K562 (cell line): ENCODE measurements at regions not wholly inside any gene's neighbourhood (a gene's known extent, or its start where the extent isn't known, plus 50 kb on each side); places are given as distances from the start of the nearest gene placed in this dataset.

Experiments
- GABPA ChIP-seq: fragments of 200-800 bp; sonication (Bioruptor generic); conservative IDR thresholded peaks from 2 replicates; pipeline ENCODE4 v1.6.1; 2016; ENCODE audit warnings: low read depth, missing genetic modification characterization, missing compliant biosample characterization
- RBM25 ChIP-seq: fragments of 200-400 bp; formaldehyde crosslinking; IDR thresholded peaks from 2 replicates; pipeline ENCODE4 v1.6.1; 2018; ENCODE audit warnings: low read length, low read depth, moderate library complexity; ENCODE audit not compliant: severe bottlenecking
- RFX5 ChIP-seq: IDR thresholded peaks from 2 replicates; pipeline ENCODE4 v1.6.1; 2011; ENCODE audit warnings: low read depth, mild to moderate bottlenecking, improper control_type of control experiment, low read length
- TF ChIP-seq, protein P1 (sequence below), 3 experiments: IDR thresholded peaks in 2 of 3; conservative IDR thresholded peaks in 1 of 3; 2 replicates each; pipeline ENCODE4 v1.5.1; 2011 to 2012; ENCODE audit warnings: low read length in 3 of 3, mild to moderate bottlenecking in 3 of 3, control low read depth in 2 of 3, improper control_type of control experiment in 1 of 3, inconsistent platforms in 1 of 3, low read depth in 1 of 3, mixed read lengths in 1 of 3, moderate library complexity in 1 of 3; ENCODE audit not compliant: insufficient read depth in 2 of 3
- TF ChIP-seq, protein P2 (sequence below): sonication (generic); formaldehyde crosslinking; IDR thresholded peaks from 2 replicates; pipeline ENCODE4 v1.9.0; 2022; ENCODE audit warnings: mild to moderate bottlenecking, missing genetic modification reagents
- TF ChIP-seq, protein P3 (sequence below): fragments of 450-650 bp; IDR thresholded peaks from 2 replicates; pipeline ENCODE4 v1.6.1; 2014; ENCODE audit warnings: low read depth, mild to moderate bottlenecking, moderate library complexity, borderline replicate concordance

DNA sequence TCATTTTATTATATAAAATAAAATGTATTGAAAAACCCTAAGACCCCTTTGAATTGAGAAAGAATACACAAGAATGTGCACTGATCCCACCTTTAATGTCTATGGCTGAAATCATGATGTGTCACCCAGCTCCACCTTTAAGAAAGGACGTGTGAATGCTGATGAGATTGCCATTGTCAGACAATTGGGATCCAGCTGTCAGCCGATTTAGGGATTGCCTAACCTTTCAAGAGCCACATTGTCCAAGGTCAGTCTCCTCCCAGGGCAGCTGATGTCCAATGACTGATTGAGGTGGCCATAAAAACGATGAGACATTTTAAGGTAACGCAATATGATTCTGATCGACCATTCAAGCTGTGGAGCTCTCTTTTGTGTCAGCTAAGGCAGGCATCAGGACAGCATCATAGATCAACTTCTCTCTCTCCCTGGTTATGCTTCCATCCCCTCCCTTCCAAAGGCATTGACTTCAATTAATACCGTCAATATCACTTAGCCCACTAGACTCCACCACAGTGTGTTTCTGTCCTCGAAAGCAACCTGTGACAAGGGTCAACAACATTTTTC lies 1676.4 kb downstream of the PCDH7 start:
- no peak for TF ChIP-seq RFX5
- TF ChIP-seq RBM25, result no peak
- TF ChIP-seq, protein P1, sequence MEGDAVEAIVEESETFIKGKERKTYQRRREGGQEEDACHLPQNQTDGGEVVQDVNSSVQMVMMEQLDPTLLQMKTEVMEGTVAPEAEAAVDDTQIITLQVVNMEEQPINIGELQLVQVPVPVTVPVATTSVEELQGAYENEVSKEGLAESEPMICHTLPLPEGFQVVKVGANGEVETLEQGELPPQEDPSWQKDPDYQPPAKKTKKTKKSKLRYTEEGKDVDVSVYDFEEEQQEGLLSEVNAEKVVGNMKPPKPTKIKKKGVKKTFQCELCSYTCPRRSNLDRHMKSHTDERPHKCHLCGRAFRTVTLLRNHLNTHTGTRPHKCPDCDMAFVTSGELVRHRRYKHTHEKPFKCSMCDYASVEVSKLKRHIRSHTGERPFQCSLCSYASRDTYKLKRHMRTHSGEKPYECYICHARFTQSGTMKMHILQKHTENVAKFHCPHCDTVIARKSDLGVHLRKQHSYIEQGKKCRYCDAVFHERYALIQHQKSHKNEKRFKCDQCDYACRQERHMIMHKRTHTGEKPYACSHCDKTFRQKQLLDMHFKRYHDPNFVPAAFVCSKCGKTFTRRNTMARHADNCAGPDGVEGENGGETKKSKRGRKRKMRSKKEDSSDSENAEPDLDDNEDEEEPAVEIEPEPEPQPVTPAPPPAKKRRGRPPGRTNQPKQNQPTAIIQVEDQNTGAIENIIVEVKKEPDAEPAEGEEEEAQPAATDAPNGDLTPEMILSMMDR (IDR thresholded peaks at IDR 0.05 in 2 of 3, conservative IDR thresholded peaks at IDR 0.05 in 1 of 3; ENCODE audit: insufficient read depth in 2 of 3, low read depth in 1 of 3, low read length in 3 of 3), result no peak
- TF ChIP-seq, protein P2, sequence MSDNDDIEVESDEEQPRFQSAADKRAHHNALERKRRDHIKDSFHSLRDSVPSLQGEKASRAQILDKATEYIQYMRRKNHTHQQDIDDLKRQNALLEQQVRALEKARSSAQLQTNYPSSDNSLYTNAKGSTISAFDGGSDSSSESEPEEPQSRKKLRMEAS (CRISPR knock-in tag), result no peak
- TF ChIP-seq GABPA (tag), result no peak
- TF ChIP-seq, protein P3, sequence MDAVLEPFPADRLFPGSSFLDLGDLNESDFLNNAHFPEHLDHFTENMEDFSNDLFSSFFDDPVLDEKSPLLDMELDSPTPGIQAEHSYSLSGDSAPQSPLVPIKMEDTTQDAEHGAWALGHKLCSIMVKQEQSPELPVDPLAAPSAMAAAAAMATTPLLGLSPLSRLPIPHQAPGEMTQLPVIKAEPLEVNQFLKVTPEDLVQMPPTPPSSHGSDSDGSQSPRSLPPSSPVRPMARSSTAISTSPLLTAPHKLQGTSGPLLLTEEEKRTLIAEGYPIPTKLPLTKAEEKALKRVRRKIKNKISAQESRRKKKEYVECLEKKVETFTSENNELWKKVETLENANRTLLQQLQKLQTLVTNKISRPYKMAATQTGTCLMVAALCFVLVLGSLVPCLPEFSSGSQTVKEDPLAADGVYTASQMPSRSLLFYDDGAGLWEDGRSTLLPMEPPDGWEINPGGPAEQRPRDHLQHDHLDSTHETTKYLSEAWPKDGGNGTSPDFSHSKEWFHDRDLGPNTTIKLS, result no peak
